GM18511 (cell line): ENCODE measurements at regions not wholly inside any gene's neighbourhood (a gene's known extent, or its start where the extent isn't known, plus 50 kb on each side); places are given as distances from the start of the nearest gene placed in this dataset.

Experiments
- ATAC-seq: cut with Tn5 transposase; IDR thresholded peaks from one replicate; pipeline ENCODE4 v1.9.1; 2021; ENCODE audit warnings: mild to moderate bottlenecking, moderate library complexity; ENCODE audit not compliant: unreplicated experiment

- no peak for ATAC-seq
Observed at GRCh38 chr18:62629031-62629430, 86.3 kb upstream of the PHLPP1 start.

- ATAC-seq, result no peak
Observed at GRCh38 chr18:62631173-62631572, 84.2 kb upstream of the PHLPP1 start.

DNA sequence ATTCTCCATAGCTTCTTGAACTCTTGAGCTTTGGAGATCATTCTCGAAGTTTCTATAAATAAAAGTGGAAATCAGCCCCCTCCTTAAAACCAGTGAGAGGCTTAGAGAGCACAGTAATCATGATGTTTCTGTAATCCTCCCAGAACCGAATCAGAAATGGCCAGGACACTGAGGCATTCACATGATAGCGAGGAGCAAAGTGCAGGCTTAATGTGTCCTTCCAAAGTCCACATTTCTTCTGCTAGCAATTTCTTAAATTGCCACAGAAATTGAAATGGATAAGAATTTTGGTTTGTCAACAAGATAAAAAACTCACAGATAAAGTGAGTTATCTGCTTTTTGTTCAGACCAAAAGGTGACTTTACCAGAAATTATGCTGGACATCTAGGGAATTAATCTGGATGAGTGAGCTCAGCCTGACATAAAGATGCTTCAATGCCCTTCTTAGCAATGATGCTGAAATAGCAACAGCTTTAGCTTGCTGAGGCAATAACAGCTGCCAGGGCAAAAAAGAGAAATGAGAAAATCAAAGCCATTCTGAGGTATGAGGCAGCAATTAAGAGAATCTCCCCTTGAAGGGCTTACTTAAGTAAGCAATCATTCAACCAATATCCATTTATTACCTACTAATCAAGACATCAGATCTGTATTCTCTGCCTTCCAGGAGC is 82.4 kb upstream of the PHLPP1 start:
- no peak for ATAC-seq

DNA sequence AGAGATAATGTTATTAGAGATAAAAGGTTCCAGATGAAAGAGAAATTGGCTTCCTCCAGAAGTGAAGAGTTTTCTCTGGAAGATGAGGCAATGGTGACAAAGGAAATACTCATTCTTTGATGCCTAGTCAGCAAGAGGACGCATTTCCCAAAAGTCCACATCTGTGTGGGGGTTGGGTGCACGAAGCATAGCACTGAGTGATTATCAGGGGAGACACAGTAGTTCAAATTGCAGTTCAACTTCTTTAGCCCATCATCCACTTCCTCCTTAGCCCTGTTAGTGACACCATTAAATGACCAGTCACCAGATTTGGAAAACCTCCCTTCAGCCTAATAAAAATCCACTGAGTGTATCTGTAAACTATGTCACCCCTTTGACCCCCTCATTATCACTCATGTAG is 80.9 kb upstream of the PHLPP1 start:
- no peak for ATAC-seq

- no peak for ATAC-seq
Observed at GRCh38 chr18:62634979-62635630, 80.2 kb upstream of the PHLPP1 start.

GRCh38 chr18:62637403-62637802 is 77.9 kb upstream of the PHLPP1 start:
- ATAC-seq, result no peak

DNA sequence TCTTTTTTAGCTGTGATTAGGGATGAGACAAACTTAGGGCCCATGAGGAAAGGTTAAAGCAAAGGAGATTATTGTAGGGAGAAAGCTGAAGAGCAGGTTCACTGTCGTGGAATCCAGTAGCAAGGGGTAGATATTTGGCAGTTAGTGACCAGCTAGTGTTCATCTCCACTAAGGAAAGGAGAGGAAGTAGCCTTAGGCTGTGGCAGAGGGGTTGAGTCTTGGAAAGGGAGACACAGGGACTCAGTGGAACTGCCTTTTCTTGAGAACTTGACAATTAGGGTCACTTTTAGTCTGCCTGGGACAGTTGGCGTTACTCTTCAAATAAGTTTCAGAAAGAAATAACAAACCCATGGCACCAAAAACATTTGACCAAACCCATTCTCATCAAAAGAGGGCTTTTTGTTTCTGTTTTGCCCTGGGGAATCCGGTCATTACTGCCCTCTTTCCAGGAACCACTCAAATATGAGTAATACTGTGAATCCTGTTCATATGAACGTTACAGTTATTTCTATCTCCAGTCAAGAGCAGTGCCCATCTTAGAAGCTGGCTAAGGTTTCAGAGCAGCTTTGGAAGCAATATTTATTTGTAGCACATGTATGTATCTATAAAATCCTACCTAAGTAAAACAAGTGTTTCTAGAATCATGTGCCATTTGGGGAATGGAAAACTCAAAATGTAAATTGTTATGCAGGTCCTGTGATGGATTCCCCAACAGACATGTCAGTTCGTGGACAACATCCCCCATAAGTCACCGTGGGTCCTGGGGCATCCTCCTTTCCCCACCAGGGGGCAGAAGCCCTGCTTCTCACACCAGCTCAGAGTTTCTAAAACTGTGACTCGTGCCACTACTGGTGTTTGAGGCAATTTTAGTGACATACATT is 77.3 kb upstream of the PHLPP1 start:
- ATAC-seq, result peak; percentile 85

- ATAC-seq, result no peak
Observed at GRCh38 chr18:62643181-62643580, 72.2 kb upstream of the PHLPP1 start.

- ATAC-seq, result no peak
Observed at GRCh38 chr18:62644773-62645172, 70.6 kb upstream of the PHLPP1 start.

GRCh38 chr18:62647179-62647578 is 68.2 kb upstream of the PHLPP1 start:
- no peak for ATAC-seq

- no peak for ATAC-seq
Observed at GRCh38 chr18:62648045-62648678, 67.2 kb upstream of the PHLPP1 start.

DNA sequence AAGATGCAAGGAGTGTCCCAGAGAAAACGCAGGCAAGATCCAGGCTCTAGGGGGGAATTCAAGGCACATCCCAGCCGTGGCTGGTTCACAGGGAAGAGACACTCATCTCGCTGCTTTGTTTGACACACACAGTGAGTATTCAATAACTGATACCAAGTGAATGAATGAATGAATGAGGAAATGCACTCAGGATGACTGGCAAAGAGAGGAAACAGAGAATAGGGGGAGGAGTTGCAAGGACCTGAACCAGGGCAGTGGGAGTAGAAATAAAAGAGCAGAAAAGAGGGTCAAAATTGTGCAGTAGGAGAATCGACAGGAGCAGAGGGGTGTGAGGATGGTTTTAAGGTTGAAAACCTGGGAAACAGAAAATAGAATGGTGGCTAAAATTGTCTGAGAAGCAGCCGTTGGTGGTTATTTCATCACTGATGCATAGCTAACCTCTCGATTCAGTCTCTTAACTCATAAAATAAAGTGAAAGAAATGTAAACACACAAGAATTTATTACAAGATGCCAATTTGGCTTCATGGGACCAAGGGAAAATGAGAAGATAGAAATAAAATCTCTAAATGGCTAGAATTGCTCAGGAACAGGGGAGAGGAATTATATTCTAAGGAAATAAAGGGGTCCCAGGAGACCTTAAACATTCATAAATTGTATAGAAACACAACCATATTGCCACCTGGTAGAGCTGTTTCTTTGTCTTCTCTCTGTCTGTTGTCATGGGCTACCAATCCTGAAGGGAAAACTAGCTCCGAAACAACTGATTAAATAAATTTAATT is 63.9 kb upstream of the PHLPP1 start:
- peak; percentile 56 for ATAC-seq

DNA sequence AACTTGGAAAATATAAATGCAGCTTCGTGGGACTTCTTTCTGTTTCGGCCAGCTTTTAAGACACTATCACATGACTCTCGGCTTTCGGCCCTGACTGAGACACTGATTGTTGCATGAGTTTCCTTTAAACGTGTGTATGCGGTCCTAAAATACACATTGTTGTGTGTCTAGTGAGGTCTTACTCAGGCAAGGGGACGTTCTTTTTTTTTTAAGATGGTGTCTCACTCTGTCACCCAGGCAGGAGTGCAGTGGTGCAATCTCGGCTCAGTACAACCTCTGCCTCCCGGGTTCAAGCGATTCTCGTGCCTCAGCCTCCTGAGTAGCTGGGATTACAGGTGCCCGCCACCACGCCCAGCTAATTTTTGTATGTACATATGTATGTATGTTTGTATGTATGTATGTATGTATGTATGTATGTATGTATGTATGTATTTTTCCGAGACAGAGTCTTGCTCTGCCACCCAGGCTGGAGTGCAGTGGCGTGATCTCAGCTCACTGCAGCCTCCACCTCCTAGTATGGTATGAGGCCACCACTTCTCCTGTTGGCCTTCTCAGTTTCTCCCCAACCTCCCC is 63.2 kb upstream of the PHLPP1 start:
- ATAC-seq, result peak; percentile 74

GRCh38 chr18:62655520-62656219 is 59.7 kb upstream of the PHLPP1 start:
- ATAC-seq, result no peak

DNA sequence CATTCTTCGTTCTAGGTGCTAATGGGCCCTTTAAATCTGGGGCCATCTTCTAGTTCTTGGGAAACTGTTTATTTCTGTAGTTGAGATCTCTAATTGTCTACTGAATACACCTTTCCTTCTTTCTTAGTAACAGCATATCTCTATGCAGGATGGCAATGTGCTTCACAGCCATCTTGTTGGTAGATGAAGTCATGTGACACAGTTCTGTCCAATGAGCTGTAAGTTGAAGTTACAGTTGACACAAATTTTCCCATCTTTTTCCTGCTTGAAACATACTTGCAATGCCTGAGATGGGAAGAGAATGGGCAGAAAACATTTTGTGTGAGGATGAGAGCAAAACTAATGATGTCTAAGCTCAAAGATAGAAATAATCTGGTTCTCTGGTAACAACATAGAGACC is 57.3 kb upstream of the PHLPP1 start:
- no peak for ATAC-seq

- no peak for ATAC-seq
Observed at GRCh38 chr18:62659698-62660097, 55.6 kb upstream of the PHLPP1 start.

GRCh38 chr18:62660691-62661090 is 54.6 kb upstream of the PHLPP1 start:
- ATAC-seq, result no peak

DNA sequence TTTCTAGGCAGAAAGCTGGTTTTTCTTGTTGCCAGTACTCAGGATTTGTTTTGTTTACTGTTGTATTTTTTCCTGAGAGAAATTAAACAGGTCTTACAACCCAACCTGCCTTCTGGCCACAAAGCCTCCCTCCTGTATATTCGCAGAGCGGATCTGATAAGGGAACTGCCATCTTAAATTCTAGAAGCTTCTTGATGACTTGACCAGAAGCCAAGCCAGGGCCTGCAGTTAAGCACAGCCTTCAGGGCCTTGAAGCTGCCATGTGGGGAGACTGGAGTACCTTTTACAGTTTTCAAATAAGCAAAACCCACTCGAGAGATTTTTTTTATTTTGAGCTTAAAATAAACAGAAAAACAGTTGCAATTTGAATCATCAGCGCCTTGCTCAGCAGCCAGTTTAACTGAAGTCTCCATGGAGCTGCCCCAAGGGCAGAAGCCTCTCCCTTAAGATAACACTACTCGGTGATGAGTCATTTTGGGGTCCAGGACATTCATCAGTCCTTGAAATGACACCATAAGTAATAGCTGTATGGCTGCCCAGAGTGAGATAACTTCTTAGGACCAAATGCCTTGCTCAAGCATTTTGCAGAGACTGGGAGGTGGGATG is 51.5 kb upstream of the PHLPP1 start:
- ATAC-seq, result peak; percentile 98

DNA sequence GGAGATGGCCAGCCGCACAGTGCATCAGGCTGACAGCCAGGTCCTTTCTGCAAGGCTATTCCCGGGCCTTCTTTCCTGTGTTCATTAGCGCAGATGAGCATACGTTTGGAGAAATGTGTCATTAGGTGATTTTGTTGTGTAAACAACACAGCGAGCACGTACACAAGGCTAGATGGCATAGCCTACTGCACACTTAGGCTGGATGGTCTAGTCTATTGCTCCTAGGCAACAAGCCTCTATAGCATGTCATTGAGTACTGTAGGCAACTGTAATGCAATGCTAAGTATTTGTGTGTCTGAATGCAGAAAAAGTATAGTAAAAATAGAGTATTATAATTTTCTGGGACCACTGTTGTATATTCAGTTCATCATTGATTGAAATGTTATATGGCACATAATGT is 50.9 kb upstream of the PHLPP1 start:
- no peak for ATAC-seq
